Neuronal stem cell (in vitro differentiated cells): ENCODE measurements at regions not wholly inside any gene's neighbourhood (a gene's known extent, or its start where the extent isn't known, plus 50 kb on each side); places are given as distances from the start of the nearest gene placed in this dataset.

ENCODE experiments used
- DNase-seq: peaks from one replicate; pipeline ENCODE4 v3.0.0-alpha.2; 2013; ENCODE audit warnings: low spot score
- H2AFZ ChIP-seq: one replicate; pipeline ENCODE4 v1.6.1; 2013; ENCODE audit warnings: mild to moderate bottlenecking, low read length, inconsistent platforms
- H2AK5ac ChIP-seq: 2 replicates; pipeline ENCODE4 v1.6.1; 2013; ENCODE audit warnings: low read depth, mild to moderate bottlenecking, inconsistent platforms, low read length, moderate library complexity, mixed read lengths
- H2BK120ac ChIP-seq: 2 replicates; pipeline ENCODE4 v1.6.1; 2013; ENCODE audit warnings: low read depth, mild to moderate bottlenecking, inconsistent platforms, low read length, moderate library complexity, mixed read lengths
- H2BK12ac ChIP-seq: one replicate; pipeline ENCODE4 v1.6.1; 2013; ENCODE audit warnings: low read length, inconsistent platforms
- H2BK15ac ChIP-seq: 2 replicates; pipeline ENCODE4 v1.6.1; 2013; ENCODE audit warnings: mild to moderate bottlenecking, low read length, inconsistent platforms, mixed read lengths
- H2BK5ac ChIP-seq: one replicate; pipeline ENCODE4 v1.6.1; 2013; ENCODE audit warnings: inconsistent platforms, mild to moderate bottlenecking, low read length, moderate library complexity
- H3K14ac ChIP-seq: one replicate; pipeline ENCODE4 v1.6.1; 2013; ENCODE audit warnings: low read length, inconsistent platforms
- H3K18ac ChIP-seq: 2 replicates; pipeline ENCODE4 v1.6.1; 2013; ENCODE audit warnings: low read length, inconsistent platforms
- H3K23ac ChIP-seq: 2 replicates; pipeline ENCODE4 v1.6.1; 2013; ENCODE audit warnings: low read depth, mild to moderate bottlenecking, mixed read lengths, low read length, inconsistent platforms; ENCODE audit not compliant: poor library complexity
- H3K27ac ChIP-seq: replicated peaks from 3 replicates; pipeline ENCODE4 v1.5.1; 2013; ENCODE audit warnings: low read length, inconsistent platforms
- H3K27me3 ChIP-seq, 3 experiments: 2 replicates each; pipeline ENCODE4 v1.6.1; 2013; ENCODE audit warnings: low read length in 3 of 3, mild to moderate bottlenecking in 2 of 3, inconsistent platforms in 1 of 3, low read depth in 1 of 3, mixed read lengths in 1 of 3, moderate library complexity in 1 of 3; ENCODE audit not compliant: control insufficient read depth in 3 of 3, insufficient read depth in 3 of 3
- H3K36me3 ChIP-seq, 2 donors: replicated peaks in 1 of 2; 2 replicates each; pipeline ENCODE4 v1.6.1; 2013; ENCODE audit warnings: low read length in 2 of 2; ENCODE audit not compliant: control insufficient read depth in 2 of 2, insufficient read depth in 2 of 2
- H3K4ac ChIP-seq: 2 replicates; pipeline ENCODE4 v1.6.1; 2013; ENCODE audit warnings: inconsistent platforms, mild to moderate bottlenecking, low read length, moderate library complexity
- H3K4me1 ChIP-seq, 2 donors: 1 replicate in 1 of 2; 2 replicates in 1 of 2; pipeline ENCODE4 v1.6.1; 2013; ENCODE audit warnings: low read length in 2 of 2, low read depth in 1 of 2; ENCODE audit not compliant: control insufficient read depth in 2 of 2, insufficient read depth in 1 of 2
- H3K4me2 ChIP-seq: one replicate; pipeline ENCODE4 v1.6.1; 2013; ENCODE audit warnings: mild to moderate bottlenecking, low read length, inconsistent platforms; ENCODE audit not compliant: insufficient read depth, poor library complexity, severe bottlenecking
- H3K4me3 ChIP-seq, 2 donors: 2 replicates each; pipeline ENCODE4 v1.5.1; 2013; ENCODE audit warnings: low read length in 2 of 2, mild to moderate bottlenecking in 2 of 2, inconsistent platforms in 1 of 2, moderate library complexity in 1 of 2
- H3K79me1 ChIP-seq: one replicate; pipeline ENCODE4 v1.6.1; 2013; ENCODE audit warnings: low read depth, mild to moderate bottlenecking, inconsistent platforms, low read length, moderate library complexity
- H3K9ac ChIP-seq: one replicate; pipeline ENCODE4 v1.6.1; 2013; ENCODE audit warnings: mild to moderate bottlenecking, low read depth, low read length, inconsistent platforms; ENCODE audit not compliant: poor library complexity
- H3K9me3 ChIP-seq, 2 donors: replicated peaks in 1 of 2; 2 replicates each; pipeline versions ENCODE3 to v1.6.1; 2013; ENCODE audit warnings: low read length in 2 of 2, mild to moderate bottlenecking in 2 of 2, inconsistent platforms in 1 of 2, low read depth in 1 of 2, mixed read lengths in 1 of 2, moderate library complexity in 1 of 2; ENCODE audit not compliant: control insufficient read depth in 2 of 2, insufficient read depth in 1 of 2
- H4K8ac ChIP-seq: one replicate; pipeline ENCODE4 v1.6.1; 2013; ENCODE audit warnings: low read depth, mild to moderate bottlenecking, inconsistent platforms, low read length, moderate library complexity
- H4K91ac ChIP-seq: one replicate; pipeline ENCODE4 v1.6.1; 2013; ENCODE audit warnings: low read length, low read depth, mild to moderate bottlenecking, inconsistent platforms; ENCODE audit not compliant: poor library complexity
- WGBS, 2 donors: extraction: QIAGEN DNeasy Blood & Tissue Kit; methylation state at CpG; one replicate each; pipeline ENCODE4 v1.1.7; 2013; ENCODE audit warnings: missing lambda C conversion rate in 2 of 2, mixed read lengths in 1 of 2; ENCODE audit not compliant: insufficient read length in 2 of 2, insufficient replicate concordance in 1 of 2; ENCODE audit errors: extremely low coverage in 2 of 2; 5-methylcytosine and 5-hydroxymethylcytosine counted together

DNA sequence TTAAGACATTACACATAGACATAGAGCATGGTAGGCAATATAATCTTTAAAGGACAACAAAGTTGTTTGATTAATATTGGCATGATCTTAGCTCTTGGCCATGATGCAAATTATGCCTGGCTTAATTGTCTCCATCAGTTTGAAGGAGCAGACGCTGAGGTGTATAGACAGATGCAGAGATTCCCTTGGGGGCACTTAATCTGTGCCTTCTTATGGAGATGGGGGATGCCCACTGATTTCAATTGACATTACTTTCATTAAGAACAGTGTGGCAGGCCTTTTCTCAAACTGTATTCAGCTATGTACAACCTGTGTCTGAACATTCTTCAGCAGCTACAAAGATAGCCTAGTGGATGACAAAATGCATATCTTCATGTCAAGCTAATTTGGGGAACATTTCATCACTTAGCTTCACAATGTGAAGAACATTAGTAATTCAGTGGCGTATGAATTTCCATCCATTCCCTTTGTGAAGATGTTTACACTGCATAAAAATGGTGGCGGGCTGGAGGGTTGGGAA is 85.3 kb upstream of the MYCBP2 start:
- no peak overlapping the region for H3K4me2 ChIP-seq
- no peaks in the 10 kb centered on the region for H3K36me3 ChIP-seq
- H3K27me3 ChIP-seq: no peaks in the 10 kb centered on the region
- no CpG with 5 or more reads among the region's 3 CpGs for WGBS, 2 donors
- no peak overlapping the region for H4K8ac ChIP-seq
- no peak overlapping the region for H2AK5ac ChIP-seq
- DNase-seq: no peak
- H3K14ac ChIP-seq: no peak overlapping the region
- peaks cover 1% of the 10 kb centered on the region for H3K79me1 ChIP-seq
- no peak overlapping the region for H3K23ac ChIP-seq
- no peak overlapping the region for H3K4ac ChIP-seq
- no peak overlapping the region for H2BK120ac ChIP-seq
- H2BK12ac ChIP-seq: no peak overlapping the region
- no peak overlapping the region for H3K4me3 ChIP-seq
- H3K18ac ChIP-seq: no peak overlapping the region
- no peak overlapping the region for H2BK15ac ChIP-seq
- H3K9me3 ChIP-seq: no peaks in the 10 kb centered on the region
- no peak overlapping the region for H4K91ac ChIP-seq
- H2BK5ac ChIP-seq: no peak overlapping the region
- H3K27ac ChIP-seq: no peak overlapping the region
- peaks cover 0 to 3% of the 10 kb centered on the region in 2 donors for H3K4me1 ChIP-seq
- no peak overlapping the region for H3K9ac ChIP-seq
- H2AFZ ChIP-seq: no peak overlapping the region

DNA sequence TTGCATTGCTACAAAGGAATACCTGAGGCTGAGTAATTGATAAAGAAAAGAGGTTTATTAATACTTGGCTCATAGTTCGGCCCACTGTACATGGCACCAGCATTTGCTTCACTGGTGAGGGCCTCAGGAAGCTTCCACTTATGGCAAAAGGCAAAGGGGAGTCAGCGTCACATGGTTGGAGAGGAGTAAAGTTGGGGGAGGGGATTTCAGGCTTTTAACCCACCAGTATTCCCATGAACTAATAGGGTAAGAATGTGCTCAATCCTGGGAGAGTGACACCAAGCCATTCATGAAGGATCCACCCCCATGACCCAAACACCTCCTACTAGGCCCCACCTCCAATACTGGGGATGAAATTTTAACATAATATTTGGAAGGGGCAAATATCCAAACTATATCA is 82.5 kb upstream of the MYCBP2 start:
- H3K18ac ChIP-seq: no peak overlapping the region
- no peak overlapping the region for H3K4me2 ChIP-seq
- no peak overlapping the region for H2BK5ac ChIP-seq
- no CpG with 5 or more reads among the region's 2 CpGs for WGBS, 2 donors
- H3K4ac ChIP-seq: no peak overlapping the region
- H2BK15ac ChIP-seq: no peak overlapping the region
- no peak overlapping the region for H2AFZ ChIP-seq
- H3K36me3 ChIP-seq: no peaks in the 10 kb centered on the region
- no peaks in the 10 kb centered on the region for H3K9me3 ChIP-seq
- H3K9ac ChIP-seq: no peak overlapping the region
- peaks cover 0 to 3% of the 10 kb centered on the region in 2 donors for H3K4me1 ChIP-seq
- H3K23ac ChIP-seq: no peak overlapping the region
- H4K91ac ChIP-seq: no peak overlapping the region
- no peak overlapping the region for H3K14ac ChIP-seq
- DNase-seq: no peak
- H3K27ac ChIP-seq: no peak overlapping the region
- no peak overlapping the region for H2BK120ac ChIP-seq
- no peak overlapping the region for H4K8ac ChIP-seq
- H2BK12ac ChIP-seq: no peak overlapping the region
- no peak overlapping the region for H2AK5ac ChIP-seq
- H3K4me3 ChIP-seq: no peak overlapping the region
- peaks cover 1% of the 10 kb centered on the region for H3K79me1 ChIP-seq
- H3K27me3 ChIP-seq: no peaks in the 10 kb centered on the region

DNA sequence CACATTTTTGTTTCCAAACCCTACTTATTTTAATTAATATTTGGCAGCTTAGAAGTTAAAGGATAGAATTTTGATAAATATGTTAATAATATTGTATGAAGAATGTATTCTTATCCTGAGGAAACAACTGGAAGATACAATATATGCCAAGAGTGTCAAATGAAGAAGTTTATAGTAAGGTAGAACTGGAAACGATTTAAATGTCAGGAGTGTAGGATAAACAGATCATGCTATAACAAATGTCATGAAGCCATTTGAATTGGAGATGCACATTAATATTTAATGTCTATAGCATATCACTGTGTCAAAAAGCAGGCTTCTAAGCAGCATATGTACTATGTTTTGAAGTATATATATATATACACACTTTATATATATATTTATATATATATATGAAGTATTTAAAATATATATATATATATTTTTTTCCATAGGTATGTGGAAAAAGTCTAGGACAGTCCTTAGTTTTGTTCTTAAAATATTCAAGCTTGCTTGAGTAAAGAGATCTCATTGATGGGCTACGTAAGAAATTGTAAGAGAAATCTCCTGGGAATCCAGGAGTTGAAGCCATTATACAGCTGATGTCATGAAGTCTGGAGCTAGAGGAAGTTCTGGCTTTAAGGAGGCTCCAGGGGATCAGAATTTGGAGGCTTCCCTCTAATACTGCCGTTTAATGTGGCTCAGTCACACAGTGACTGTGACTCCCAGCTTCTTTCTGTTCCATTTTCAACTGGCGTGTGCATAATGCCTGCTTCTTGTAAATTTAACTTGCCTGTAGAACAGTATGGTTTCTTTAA is 79.9 kb upstream of the MYCBP2 start:
- no peak overlapping the region for H3K14ac ChIP-seq
- no peak for DNase-seq
- peak overlapping the region; percentile 28 for H2AFZ ChIP-seq
- no peak overlapping the region for H2BK120ac ChIP-seq
- H4K8ac ChIP-seq: no peak overlapping the region
- no peak overlapping the region for H2BK12ac ChIP-seq
- no peak overlapping the region for H3K9ac ChIP-seq
- no peak overlapping the region for H2BK5ac ChIP-seq
- no peaks in the 10 kb centered on the region for H3K27me3 ChIP-seq
- no CpG with 5 or more reads among the region's 4 CpGs for WGBS, 2 donors
- no peak overlapping the region for H3K18ac ChIP-seq
- H3K9me3 ChIP-seq: no peaks in the 10 kb centered on the region
- H2AK5ac ChIP-seq: no peak overlapping the region
- H3K4me2 ChIP-seq: no peak overlapping the region
- no peak overlapping the region for H3K4me3 ChIP-seq
- peaks cover 0 to 3% of the 10 kb centered on the region in 2 donors for H3K4me1 ChIP-seq
- H3K4ac ChIP-seq: no peak overlapping the region
- no peak overlapping the region for H3K27ac ChIP-seq
- no peak overlapping the region for H4K91ac ChIP-seq
- H3K36me3 ChIP-seq: no peaks in the 10 kb centered on the region
- no peak overlapping the region for H2BK15ac ChIP-seq
- H3K79me1 ChIP-seq: peaks cover 1% of the 10 kb centered on the region
- H3K23ac ChIP-seq: no peak overlapping the region

DNA sequence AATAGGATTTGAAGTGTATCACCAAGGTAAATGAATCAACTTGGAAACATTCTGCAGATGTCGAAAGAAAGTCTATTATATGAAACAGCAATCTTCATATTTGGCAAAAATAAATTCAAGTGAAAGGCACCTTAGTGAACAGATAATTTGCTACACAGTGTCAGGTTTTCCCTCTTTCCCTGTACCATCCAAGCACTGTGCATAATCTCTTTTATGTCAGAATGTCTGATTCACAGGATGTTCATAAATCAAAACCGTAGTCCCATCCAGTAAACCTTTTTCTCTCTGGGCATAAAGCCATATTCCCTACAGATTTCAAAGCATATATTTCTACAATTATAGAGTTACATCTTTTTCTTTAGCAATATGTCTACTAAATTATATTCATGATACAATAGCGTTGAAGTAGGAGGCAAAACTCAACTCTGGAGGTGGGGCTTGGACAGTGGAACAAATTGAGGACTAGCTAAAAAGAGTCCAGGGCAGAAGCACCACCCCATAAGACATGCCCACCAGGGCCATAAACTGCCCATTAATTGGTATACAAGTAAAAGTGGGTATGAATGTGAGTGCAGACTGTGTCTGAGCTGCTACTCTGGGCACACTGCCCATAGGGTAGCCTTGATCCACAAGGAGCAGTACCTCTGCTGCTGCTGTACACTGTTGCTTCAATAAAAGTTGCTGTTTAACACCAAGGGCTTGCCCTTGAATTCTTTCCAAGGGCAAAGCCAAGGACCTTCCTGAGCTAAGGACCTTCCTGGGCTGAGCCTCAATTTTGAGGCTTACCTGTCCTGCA is 72.1 kb upstream of the MYCBP2 start:
- Histone ChIP-seq H3K4ac (no peak overlapping the region), H2BK5ac (no peak overlapping the region), H3K23ac (no peak overlapping the region), H3K4me1 (no peaks in the 10 kb centered on the region), H3K27me3 (no peaks in the 10 kb centered on the region), H2AK5ac (no peak overlapping the region), H3K4me3 (no peak overlapping the region), H2BK15ac (no peak overlapping the region), H2BK12ac (no peak overlapping the region), H3K4me2 (no peak overlapping the region), H3K36me3 (no peaks in the 10 kb centered on the region), H3K9ac (no peak overlapping the region), H3K9me3 (no peaks in the 10 kb centered on the region), H2AFZ (no peak overlapping the region), H3K79me1 (no peaks in the 10 kb centered on the region), H4K8ac (no peak overlapping the region), H3K14ac (no peak overlapping the region), H4K91ac (no peak overlapping the region), H2BK120ac (no peak overlapping the region), H3K27ac (no peak overlapping the region), H3K18ac (no peak overlapping the region)
- no CpG with 5 or more reads among the region's 3 CpGs for WGBS, 2 donors
- no peak for DNase-seq
